HL-60 (cell line): ENCODE measurements at regions not wholly inside any gene's neighbourhood (a gene's known extent, or its start where the extent isn't known, plus 50 kb on each side); places are given as distances from the start of the nearest gene placed in this dataset.

Experiments
- POLR2AphosphoS5 ChIP-seq: IDR thresholded peaks from 2 replicates; pipeline ENCODE4 v1.6.1; 2012; ENCODE audit warnings: low read depth
- TF ChIP-seq, protein P1 (sequence below): IDR thresholded peaks from one replicate; pipeline ENCODE4 v1.5.1; 2011; ENCODE audit warnings: low read length, control low read depth, inconsistent platforms; ENCODE audit not compliant: insufficient read depth
- TF ChIP-seq, protein P2 (sequence below): IDR thresholded peaks from 2 replicates; pipeline ENCODE4 v1.6.1; 2012; ENCODE audit warnings: low read depth; ENCODE audit not compliant: insufficient replicate concordance

DNA sequence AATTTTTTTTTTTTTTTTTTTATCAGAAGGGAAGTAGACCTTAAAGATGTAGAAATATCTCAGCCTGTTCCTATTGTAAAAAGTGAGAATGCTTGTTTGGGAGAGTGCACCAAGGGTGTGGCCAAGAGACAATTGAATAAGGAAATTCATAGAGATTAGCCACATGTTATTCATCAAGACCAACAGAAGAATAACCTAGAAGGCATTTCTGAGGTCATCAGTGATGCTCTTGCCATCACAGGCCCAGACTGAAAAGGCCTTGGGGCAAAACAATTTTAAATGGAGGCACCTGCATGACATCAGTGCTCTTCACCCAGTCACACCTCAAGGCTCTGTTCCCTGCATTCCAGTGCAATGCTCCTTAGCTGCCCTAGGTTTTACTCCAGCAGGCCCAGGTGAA lies 2043.3 kb upstream of the PIK3C3 start:
- TF ChIP-seq, protein P1, sequence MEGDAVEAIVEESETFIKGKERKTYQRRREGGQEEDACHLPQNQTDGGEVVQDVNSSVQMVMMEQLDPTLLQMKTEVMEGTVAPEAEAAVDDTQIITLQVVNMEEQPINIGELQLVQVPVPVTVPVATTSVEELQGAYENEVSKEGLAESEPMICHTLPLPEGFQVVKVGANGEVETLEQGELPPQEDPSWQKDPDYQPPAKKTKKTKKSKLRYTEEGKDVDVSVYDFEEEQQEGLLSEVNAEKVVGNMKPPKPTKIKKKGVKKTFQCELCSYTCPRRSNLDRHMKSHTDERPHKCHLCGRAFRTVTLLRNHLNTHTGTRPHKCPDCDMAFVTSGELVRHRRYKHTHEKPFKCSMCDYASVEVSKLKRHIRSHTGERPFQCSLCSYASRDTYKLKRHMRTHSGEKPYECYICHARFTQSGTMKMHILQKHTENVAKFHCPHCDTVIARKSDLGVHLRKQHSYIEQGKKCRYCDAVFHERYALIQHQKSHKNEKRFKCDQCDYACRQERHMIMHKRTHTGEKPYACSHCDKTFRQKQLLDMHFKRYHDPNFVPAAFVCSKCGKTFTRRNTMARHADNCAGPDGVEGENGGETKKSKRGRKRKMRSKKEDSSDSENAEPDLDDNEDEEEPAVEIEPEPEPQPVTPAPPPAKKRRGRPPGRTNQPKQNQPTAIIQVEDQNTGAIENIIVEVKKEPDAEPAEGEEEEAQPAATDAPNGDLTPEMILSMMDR: no peak
- TF ChIP-seq, protein P2, sequence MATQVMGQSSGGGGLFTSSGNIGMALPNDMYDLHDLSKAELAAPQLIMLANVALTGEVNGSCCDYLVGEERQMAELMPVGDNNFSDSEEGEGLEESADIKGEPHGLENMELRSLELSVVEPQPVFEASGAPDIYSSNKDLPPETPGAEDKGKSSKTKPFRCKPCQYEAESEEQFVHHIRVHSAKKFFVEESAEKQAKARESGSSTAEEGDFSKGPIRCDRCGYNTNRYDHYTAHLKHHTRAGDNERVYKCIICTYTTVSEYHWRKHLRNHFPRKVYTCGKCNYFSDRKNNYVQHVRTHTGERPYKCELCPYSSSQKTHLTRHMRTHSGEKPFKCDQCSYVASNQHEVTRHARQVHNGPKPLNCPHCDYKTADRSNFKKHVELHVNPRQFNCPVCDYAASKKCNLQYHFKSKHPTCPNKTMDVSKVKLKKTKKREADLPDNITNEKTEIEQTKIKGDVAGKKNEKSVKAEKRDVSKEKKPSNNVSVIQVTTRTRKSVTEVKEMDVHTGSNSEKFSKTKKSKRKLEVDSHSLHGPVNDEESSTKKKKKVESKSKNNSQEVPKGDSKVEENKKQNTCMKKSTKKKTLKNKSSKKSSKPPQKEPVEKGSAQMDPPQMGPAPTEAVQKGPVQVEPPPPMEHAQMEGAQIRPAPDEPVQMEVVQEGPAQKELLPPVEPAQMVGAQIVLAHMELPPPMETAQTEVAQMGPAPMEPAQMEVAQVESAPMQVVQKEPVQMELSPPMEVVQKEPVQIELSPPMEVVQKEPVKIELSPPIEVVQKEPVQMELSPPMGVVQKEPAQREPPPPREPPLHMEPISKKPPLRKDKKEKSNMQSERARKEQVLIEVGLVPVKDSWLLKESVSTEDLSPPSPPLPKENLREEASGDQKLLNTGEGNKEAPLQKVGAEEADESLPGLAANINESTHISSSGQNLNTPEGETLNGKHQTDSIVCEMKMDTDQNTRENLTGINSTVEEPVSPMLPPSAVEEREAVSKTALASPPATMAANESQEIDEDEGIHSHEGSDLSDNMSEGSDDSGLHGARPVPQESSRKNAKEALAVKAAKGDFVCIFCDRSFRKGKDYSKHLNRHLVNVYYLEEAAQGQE: no peak
- TF ChIP-seq POLR2AphosphoS5: no peak
